T-helper 17 cell (primary cell): ENCODE measurements at regions not wholly inside any gene's neighbourhood (a gene's known extent, or its start where the extent isn't known, plus 50 kb on each side); places are given as distances from the start of the nearest gene placed in this dataset.
"Not testable (repeated sequence)": the region's sequence is repeated elsewhere in the genome, so short reads cannot be mapped to it uniquely, and the experiment has no call there.

Source experiments
- ATAC-seq: fragments of 150-1000 bp; cut with Tn5 transposase; 2 replicates; pipeline ENCODE4 v1.10.0; 2021; ENCODE audit warnings: mild to moderate bottlenecking, moderate library complexity
- DNase-seq, 3 donors: peaks; one replicate each; pipeline versions ENCODE4 v3.0.0 to v3.0.0-alpha.2; 2020 to 2021
- H3K9me3 ChIP-seq: one replicate; pipeline ENCODE4 v1.7.0; 2013; ENCODE audit warnings: low read length, mild to moderate bottlenecking; ENCODE audit not compliant: control insufficient read depth, poor library complexity, severe bottlenecking
- H3K27ac Mint-ChIP-seq: one replicate; pipeline ENCODE4 v1.8.0; 2022; ENCODE audit warnings: mild to moderate bottlenecking, moderate library complexity, mixed read lengths
- H3K27me3 Mint-ChIP-seq: one replicate; pipeline ENCODE4 v1.8.0; 2022; ENCODE audit warnings: mixed read lengths
- H3K36me3 Mint-ChIP-seq: one replicate; pipeline ENCODE4 v1.8.0; 2022; ENCODE audit warnings: low read depth, mixed read lengths
- H3K4me1 Mint-ChIP-seq: one replicate; pipeline ENCODE4 v1.8.0; 2022; ENCODE audit warnings: mild to moderate bottlenecking, mixed read lengths
- H3K4me3 Mint-ChIP-seq: one replicate; pipeline ENCODE4 v1.8.0; 2022; ENCODE audit warnings: mild to moderate bottlenecking, moderate library complexity, mixed read lengths

DNA sequence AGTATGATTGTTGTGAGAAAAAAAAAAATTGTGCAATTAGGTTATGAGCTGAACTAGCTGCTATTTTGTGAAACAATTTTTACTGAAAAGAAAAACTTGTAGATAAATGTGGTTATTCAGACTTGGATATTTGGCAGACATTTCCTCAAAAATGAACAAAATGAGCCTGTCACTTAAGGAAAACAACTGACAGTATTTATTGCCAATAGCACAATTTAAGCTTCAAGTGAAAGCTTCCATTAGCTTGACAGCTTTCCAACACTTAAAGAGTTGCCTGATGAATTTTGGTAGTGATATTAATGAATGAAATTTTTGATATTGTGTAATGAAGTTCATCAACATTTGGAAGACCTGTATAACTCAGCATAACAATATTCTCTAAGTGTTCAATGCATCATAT is 116.1 kb upstream of the RGS1 start:
- no peak for ATAC-seq
- peaks cover 61% of the 10 kb centered on the region for H3K27me3 Mint-ChIP-seq
- H3K4me1 Mint-ChIP-seq = peaks cover 4% of the 10 kb centered on the region
- no peak overlapping the region for H3K27ac Mint-ChIP-seq
- DNase-seq = no peak
- H3K4me3 Mint-ChIP-seq = no peak overlapping the region
- peaks cover 5% of the 10 kb centered on the region for H3K36me3 Mint-ChIP-seq
- H3K9me3 ChIP-seq = no peaks in the 10 kb centered on the region

DNA sequence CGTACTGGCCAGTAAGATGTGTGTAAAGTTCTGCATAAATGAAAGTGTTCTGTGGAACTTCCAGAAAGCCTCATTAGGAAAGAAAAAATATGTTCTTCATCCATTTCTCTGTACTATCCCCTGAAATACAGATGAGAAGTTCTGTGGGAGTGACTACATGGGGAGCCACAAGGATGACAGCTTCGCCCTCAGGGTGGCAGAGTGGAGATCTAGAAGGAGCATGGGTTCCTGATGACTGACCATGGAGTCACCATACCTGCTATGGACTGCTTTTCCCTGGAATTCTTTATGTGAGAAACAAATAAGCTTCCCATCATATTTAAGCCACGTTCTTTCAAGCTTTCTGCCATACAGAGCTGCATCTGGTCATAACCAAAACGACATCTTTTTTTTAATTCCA is 113.9 kb upstream of the RGS1 start:
- Mint-ChIP-seq H3K4me1 (no peaks in the 10 kb centered on the region), H3K27me3 (peaks cover 57% of the 10 kb centered on the region), H3K27ac (no peak overlapping the region), H3K4me3 (no peak overlapping the region), H3K36me3 (peaks cover 5% of the 10 kb centered on the region)
- no peak for ATAC-seq
- no peak for DNase-seq
- H3K9me3 ChIP-seq = no peaks in the 10 kb centered on the region

DNA sequence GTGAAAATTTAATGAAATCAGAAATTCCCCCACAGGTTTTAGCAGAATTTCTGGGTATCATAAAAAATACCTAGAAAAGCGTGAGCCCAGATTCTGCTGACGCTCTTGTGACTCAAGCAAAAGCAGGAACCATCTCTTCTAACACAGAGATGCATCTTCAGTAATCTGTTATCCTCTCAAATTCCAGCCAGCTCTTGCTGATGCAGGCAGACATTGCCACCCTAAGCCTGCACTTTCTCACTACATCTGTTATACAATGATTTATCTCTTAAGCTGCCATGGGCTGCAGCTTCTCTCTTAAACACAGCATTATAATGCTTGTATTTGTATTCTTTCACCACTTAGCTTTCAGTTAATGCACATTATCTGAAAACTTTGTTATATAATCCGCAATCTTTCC is 113.0 kb upstream of the RGS1 start:
- no peak for ATAC-seq
- peaks cover 7% of the 10 kb centered on the region for H3K36me3 Mint-ChIP-seq
- H3K27ac Mint-ChIP-seq = no peak overlapping the region
- H3K4me3 Mint-ChIP-seq = no peak overlapping the region
- H3K9me3 ChIP-seq = no peaks in the 10 kb centered on the region
- H3K4me1 Mint-ChIP-seq = no peaks in the 10 kb centered on the region
- no peak for DNase-seq
- H3K27me3 Mint-ChIP-seq = peaks cover 53% of the 10 kb centered on the region

DNA sequence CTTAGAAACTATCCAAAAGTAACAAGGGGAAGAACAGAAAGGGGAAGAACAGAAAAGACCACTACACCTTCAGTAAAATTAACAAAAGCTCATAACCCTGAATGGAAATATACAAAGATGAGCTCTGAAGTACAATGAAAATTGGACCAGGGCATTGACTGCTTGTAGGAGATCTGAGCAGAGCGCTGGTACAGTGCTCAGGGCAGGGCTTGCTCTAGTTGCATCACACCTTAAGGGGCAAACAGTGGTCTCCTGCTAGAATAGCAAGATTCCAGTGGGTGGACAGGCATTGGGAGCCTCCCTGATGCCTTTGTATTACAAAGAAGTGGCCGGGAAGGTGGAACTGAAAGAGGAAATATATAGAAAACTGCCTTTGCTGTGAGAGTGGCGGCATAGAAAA is 111.9 kb upstream of the RGS1 start:
- Mint-ChIP-seq H3K36me3 (peaks cover 7% of the 10 kb centered on the region), H3K4me1 (no peaks in the 10 kb centered on the region), H3K27ac (no peak overlapping the region), H3K27me3 (peaks cover 61% of the 10 kb centered on the region), H3K4me3 (no peak overlapping the region)
- H3K9me3 ChIP-seq = no peaks in the 10 kb centered on the region
- DNase-seq (no peak), ATAC-seq (no peak)

- not testable (repeated sequence) for H3K27ac Mint-ChIP-seq, H3K36me3 Mint-ChIP-seq, DNase-seq, H3K9me3 ChIP-seq, ATAC-seq, H3K4me1 Mint-ChIP-seq, H3K4me3 Mint-ChIP-seq
- H3K27me3 Mint-ChIP-seq = peaks cover 77% of the 10 kb centered on the region
Measured at GRCh38 chr1:192465221-192465620, 110.4 kb upstream of the RGS1 start.

- H3K27ac Mint-ChIP-seq = no peak overlapping the region
- H3K9me3 ChIP-seq = no peaks in the 10 kb centered on the region
- peak; percentile 45 for ATAC-seq
- no peaks in the 10 kb centered on the region for H3K36me3 Mint-ChIP-seq
- DNase-seq = no peak
- peaks cover 24% of the 10 kb centered on the region for H3K27me3 Mint-ChIP-seq
- H3K4me1 Mint-ChIP-seq = peaks cover 2% of the 10 kb centered on the region
- no peak overlapping the region for H3K4me3 Mint-ChIP-seq
Measured at GRCh38 chr1:192474080-192474683, 101.4 kb upstream of the RGS1 start.

DNA sequence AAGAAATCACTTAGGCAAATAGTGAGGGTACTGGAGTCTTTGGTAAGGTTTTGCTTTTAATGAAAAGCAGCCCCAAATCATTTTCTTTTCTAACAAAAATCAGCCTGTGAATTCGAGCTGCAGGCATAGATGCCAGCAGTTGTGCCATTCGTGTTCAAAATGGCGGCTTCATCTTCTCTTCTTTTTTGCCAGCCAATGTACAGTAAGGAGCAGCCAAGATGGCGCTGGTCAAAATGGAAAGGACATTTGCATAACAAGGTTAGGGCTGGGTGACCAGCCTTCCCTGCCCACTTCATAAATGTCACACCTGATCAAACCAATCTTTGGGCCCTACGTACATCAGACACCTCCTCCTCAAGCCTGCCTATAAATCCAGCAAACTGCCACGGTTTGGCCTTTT is 100.2 kb upstream of the RGS1 start:
- no peaks in the 10 kb centered on the region for H3K36me3 Mint-ChIP-seq
- H3K4me3 Mint-ChIP-seq = no peak overlapping the region
- H3K4me1 Mint-ChIP-seq = peaks cover 3% of the 10 kb centered on the region
- peaks cover 12% of the 10 kb centered on the region for H3K27me3 Mint-ChIP-seq
- peak overlapping the region; percentile 11 for H3K27ac Mint-ChIP-seq
- H3K9me3 ChIP-seq = no peaks in the 10 kb centered on the region
- DNase-seq (no peak), ATAC-seq (no peak)

DNA sequence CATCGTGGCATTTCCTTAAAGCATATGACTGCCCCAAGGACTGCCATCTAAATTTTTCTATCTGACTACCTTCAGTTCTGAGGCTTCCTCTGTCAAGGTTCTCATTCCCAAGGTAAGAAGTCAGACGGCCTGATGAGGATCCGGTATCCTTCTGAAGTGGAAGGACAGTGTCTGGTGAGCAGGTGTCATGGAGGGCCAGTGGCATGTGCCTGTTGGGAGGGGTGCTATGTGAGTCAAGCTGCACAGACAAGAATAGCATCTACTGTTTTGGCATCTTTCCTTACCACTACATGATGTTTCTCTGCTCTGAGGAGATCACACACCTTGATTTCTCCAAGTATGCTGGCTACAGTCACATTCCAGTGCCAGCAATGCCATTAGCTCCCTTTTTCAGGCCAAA is 99.6 kb upstream of the RGS1 start:
- H3K9me3 ChIP-seq = no peaks in the 10 kb centered on the region
- no peaks in the 10 kb centered on the region for H3K36me3 Mint-ChIP-seq
- no peak overlapping the region for H3K27ac Mint-ChIP-seq
- H3K4me1 Mint-ChIP-seq = peaks cover 3% of the 10 kb centered on the region
- no peak for ATAC-seq
- peaks cover 8% of the 10 kb centered on the region for H3K27me3 Mint-ChIP-seq
- no peak for DNase-seq
- no peak overlapping the region for H3K4me3 Mint-ChIP-seq

- Mint-ChIP-seq H3K36me3 (no peaks in the 10 kb centered on the region), H3K4me1 (peaks cover 3% of the 10 kb centered on the region), H3K27me3 (peaks cover 8% of the 10 kb centered on the region), H3K4me3 (no peak overlapping the region), H3K27ac (no peak overlapping the region)
- no peaks in the 10 kb centered on the region for H3K9me3 ChIP-seq
- ATAC-seq (no peak), DNase-seq (no peak)
Measured at GRCh38 chr1:192476802-192477298, 98.7 kb upstream of the RGS1 start.

DNA sequence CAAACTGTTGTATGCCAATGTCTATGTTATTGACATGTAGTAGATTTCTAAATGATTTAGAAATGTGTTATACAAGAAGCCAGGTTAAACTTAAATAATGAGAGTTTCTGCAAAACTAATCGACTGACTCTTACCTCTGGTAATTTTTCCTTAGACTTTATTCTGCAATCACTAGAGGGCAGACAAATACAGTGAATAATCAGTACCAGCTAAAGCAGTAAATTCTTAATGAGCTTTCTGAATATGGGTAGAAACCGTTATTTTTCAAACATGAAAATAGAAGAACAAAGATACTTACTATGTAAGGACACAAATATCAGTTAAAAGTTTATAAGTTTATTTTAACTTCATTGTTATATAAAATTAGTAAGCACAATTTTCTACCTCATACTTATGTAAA is 97.9 kb upstream of the RGS1 start:
- no peak for DNase-seq

GRCh38 chr1:192485692-192486436 is 89.7 kb upstream of the RGS1 start:
- Mint-ChIP-seq H3K27me3 (no peaks in the 10 kb centered on the region), H3K4me1 (peaks cover 4% of the 10 kb centered on the region), H3K4me3 (no peak overlapping the region), H3K36me3 (no peaks in the 10 kb centered on the region), H3K27ac (no peak overlapping the region)
- DNase-seq (no peak), ATAC-seq (no peak)
- no peaks in the 10 kb centered on the region for H3K9me3 ChIP-seq

More for the DNA sequence above, 97.9 kb upstream of the RGS1 start:
- Mint-ChIP-seq H3K36me3 (no peaks in the 10 kb centered on the region), H3K4me1 (peaks cover 3% of the 10 kb centered on the region), H3K27me3 (peaks cover 8% of the 10 kb centered on the region), H3K27ac (no peak overlapping the region), H3K4me3 (no peak overlapping the region)
- ATAC-seq = peak; percentile 64
- H3K9me3 ChIP-seq = no peaks in the 10 kb centered on the region

DNA sequence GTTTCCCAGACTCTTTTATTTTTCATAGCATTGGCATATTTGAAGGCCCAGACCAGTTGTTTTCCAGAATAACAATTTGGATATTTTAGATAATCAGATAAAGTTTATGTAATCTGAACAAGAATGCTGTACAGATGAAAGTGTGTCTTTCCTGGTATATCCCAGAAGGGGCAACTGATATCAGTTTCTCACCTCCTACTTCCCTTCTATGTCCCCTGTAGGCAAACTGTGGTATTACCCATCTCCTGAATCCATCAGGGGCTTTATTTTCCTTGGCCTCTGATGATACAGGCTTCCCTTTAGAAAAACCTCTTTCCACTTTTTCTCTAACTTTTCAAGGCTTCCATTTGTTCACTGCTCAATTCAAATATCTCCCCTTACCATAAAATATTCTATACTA is 87.5 kb upstream of the RGS1 start:
- peaks cover 4% of the 10 kb centered on the region for H3K4me1 Mint-ChIP-seq

GRCh38 chr1:192489047-192489446 is 86.5 kb upstream of the RGS1 start:
- no peak overlapping the region for H3K4me3 Mint-ChIP-seq
- ATAC-seq (no peak), DNase-seq (no peak)
- H3K36me3 Mint-ChIP-seq = no peaks in the 10 kb centered on the region
- peaks cover 4% of the 10 kb centered on the region for H3K4me1 Mint-ChIP-seq
- H3K27me3 Mint-ChIP-seq = no peaks in the 10 kb centered on the region
- no peaks in the 10 kb centered on the region for H3K9me3 ChIP-seq
- no peak overlapping the region for H3K27ac Mint-ChIP-seq

More for the DNA sequence above, 87.5 kb upstream of the RGS1 start:
- H3K27ac Mint-ChIP-seq = no peak overlapping the region
- ATAC-seq (no peak), DNase-seq (no peak)
- H3K27me3 Mint-ChIP-seq = no peaks in the 10 kb centered on the region
- H3K9me3 ChIP-seq = no peaks in the 10 kb centered on the region
- no peak overlapping the region for H3K4me3 Mint-ChIP-seq
- H3K36me3 Mint-ChIP-seq = no peaks in the 10 kb centered on the region

DNA sequence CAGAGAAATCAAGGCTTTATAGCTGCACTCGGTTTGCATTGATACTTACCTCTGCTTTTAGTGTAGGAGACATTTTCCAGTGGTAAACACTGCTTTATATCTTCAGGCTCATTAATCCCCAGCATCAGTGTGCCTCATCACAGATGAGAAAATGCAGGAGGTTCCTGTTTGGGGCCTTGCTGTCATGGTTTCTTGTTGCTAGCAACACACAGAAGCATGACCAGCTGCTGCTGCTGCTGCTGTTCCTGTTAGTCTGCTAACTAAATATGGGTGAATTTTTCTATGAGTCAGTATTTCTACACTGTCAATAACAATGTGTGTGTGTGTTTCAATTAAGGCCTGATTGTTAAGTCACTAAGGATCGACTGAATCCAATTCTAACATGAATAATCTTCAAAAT is 85.8 kb upstream of the RGS1 start:
- Mint-ChIP-seq H3K36me3 (no peaks in the 10 kb centered on the region), H3K27me3 (no peaks in the 10 kb centered on the region), H3K4me1 (peaks cover 4% of the 10 kb centered on the region), H3K27ac (peak overlapping the region; percentile 16), H3K4me3 (no peak overlapping the region)
- peak; percentile 87 for ATAC-seq
- DNase-seq = no peak
- H3K9me3 ChIP-seq = no peaks in the 10 kb centered on the region
